ENCODE measurements at regions not wholly inside any gene's neighbourhood (a gene's known extent, or its start where the extent isn't known, plus 50 kb on each side); places are given as distances from the start of the nearest gene placed in this dataset.

GRCh38 chr4:129806986-129807385, 711.0 kb downstream of the C4orf33 start:
- TF ChIP-seq EZH2 (IDR thresholded peaks at IDR 0.05; ENCODE audit: borderline replicate concordance, control insufficient read depth, low read depth, low read length) (no peak), MEF2A (IDR thresholded peaks at IDR 0.05; ENCODE audit: insufficient read depth, low read depth, low read length) (no peak), SP1 (IDR thresholded peaks at IDR 0.05; ENCODE audit: low read depth, low read length) (no peak), MAX (IDR thresholded peaks at IDR 0.05; ENCODE audit: low read depth, low read length) (no peak), SMAD1 (IDR thresholded peaks at IDR 0.05; ENCODE audit: low read depth, partially characterized antibody) (no peak)
- TF ChIP-seq, protein P1, sequence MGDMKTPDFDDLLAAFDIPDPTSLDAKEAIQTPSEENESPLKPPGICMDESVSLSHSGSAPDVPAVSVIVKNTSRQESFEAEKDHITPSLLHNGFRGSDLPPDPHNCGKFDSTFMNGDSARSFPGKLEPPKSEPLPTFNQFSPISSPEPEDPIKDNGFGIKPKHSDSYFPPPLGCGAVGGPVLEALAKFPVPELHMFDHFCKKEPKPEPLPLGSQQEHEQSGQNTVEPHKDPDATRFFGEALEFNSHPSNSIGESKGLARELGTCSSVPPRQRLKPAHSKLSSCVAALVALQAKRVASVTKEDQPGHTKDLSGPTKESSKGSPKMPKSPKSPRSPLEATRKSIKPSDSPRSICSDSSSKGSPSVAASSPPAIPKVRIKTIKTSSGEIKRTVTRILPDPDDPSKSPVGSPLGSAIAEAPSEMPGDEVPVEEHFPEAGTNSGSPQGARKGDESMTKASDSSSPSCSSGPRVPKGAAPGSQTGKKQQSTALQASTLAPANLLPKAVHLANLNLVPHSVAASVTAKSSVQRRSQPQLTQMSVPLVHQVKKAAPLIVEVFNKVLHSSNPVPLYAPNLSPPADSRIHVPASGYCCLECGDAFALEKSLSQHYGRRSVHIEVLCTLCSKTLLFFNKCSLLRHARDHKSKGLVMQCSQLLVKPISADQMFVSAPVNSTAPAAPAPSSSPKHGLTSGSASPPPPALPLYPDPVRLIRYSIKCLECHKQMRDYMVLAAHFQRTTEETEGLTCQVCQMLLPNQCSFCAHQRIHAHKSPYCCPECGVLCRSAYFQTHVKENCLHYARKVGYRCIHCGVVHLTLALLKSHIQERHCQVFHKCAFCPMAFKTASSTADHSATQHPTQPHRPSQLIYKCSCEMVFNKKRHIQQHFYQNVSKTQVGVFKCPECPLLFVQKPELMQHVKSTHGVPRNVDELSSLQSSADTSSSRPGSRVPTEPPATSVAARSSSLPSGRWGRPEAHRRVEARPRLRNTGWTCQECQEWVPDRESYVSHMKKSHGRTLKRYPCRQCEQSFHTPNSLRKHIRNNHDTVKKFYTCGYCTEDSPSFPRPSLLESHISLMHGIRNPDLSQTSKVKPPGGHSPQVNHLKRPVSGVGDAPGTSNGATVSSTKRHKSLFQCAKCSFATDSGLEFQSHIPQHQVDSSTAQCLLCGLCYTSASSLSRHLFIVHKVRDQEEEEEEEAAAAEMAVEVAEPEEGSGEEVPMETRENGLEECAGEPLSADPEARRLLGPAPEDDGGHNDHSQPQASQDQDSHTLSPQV (IDR thresholded peaks at IDR 0.05) = no peak
- TF ChIP-seq, protein P2, sequence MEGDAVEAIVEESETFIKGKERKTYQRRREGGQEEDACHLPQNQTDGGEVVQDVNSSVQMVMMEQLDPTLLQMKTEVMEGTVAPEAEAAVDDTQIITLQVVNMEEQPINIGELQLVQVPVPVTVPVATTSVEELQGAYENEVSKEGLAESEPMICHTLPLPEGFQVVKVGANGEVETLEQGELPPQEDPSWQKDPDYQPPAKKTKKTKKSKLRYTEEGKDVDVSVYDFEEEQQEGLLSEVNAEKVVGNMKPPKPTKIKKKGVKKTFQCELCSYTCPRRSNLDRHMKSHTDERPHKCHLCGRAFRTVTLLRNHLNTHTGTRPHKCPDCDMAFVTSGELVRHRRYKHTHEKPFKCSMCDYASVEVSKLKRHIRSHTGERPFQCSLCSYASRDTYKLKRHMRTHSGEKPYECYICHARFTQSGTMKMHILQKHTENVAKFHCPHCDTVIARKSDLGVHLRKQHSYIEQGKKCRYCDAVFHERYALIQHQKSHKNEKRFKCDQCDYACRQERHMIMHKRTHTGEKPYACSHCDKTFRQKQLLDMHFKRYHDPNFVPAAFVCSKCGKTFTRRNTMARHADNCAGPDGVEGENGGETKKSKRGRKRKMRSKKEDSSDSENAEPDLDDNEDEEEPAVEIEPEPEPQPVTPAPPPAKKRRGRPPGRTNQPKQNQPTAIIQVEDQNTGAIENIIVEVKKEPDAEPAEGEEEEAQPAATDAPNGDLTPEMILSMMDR (IDR thresholded peaks at IDR 0.05 in 2 of 3, conservative IDR thresholded peaks at IDR 0.05 in 1 of 3; ENCODE audit: control insufficient read depth in 2 of 3, extremely low read depth in 1 of 3, insufficient read depth in 1 of 3, low read depth in 3 of 3, low read length in 3 of 3) = no peak

Data from GM12878 (cell line).